Astrocyte (in vitro differentiated cells and primary cell): ENCODE measurements at regions not wholly inside any gene's neighbourhood (a gene's known extent, or its start where the extent isn't known, plus 50 kb on each side); places are given as distances from the start of the nearest gene placed in this dataset.

Source experiments
- DNase-seq: peaks from one replicate; pipeline ENCODE4 v3.0.0-alpha.2; 2010; ENCODE audit warnings: low read depth
- FAIRE-seq: peaks from 2 replicates; lab custom pipeline; 2011; peaks lifted over from hg19 to GRCh38; lab: Jason Lieb, UNC
- H2AFZ ChIP-seq: 2 replicates; pipeline ENCODE4 v1.6.0; 2012; ENCODE audit warnings: low read depth, low read length, inconsistent platforms
- H3K27ac ChIP-seq: 2 replicates; pipeline ENCODE4 v1.5.1; 2011; ENCODE audit warnings: low read depth, low read length, inconsistent platforms
- H3K27me3 ChIP-seq: 2 replicates; pipeline ENCODE4 v1.6.0; 2011; ENCODE audit warnings: low read length, inconsistent platforms; ENCODE audit not compliant: insufficient read depth
- H3K36me3 ChIP-seq: 2 replicates; pipeline ENCODE4 v1.5.1; 2011; ENCODE audit warnings: low read length, inconsistent platforms; ENCODE audit not compliant: insufficient read depth
- H3K4me1 ChIP-seq: 2 replicates; pipeline ENCODE4 v1.5.1; 2011; ENCODE audit warnings: low read length, inconsistent platforms; ENCODE audit not compliant: insufficient read depth
- H3K4me2 ChIP-seq: 2 replicates; pipeline ENCODE4 v1.6.0; 2012; ENCODE audit warnings: low read length, inconsistent platforms
- H3K4me3 ChIP-seq: 2 replicates; pipeline ENCODE4 v1.5.1; 2011; ENCODE audit warnings: low read depth, mild to moderate bottlenecking, low read length, inconsistent platforms; ENCODE audit not compliant: insufficient read depth
- H3K79me2 ChIP-seq: 2 replicates; pipeline ENCODE4 v1.6.0; 2012; ENCODE audit warnings: mild to moderate bottlenecking, low read length, inconsistent platforms; ENCODE audit not compliant: insufficient read depth
- H3K9ac ChIP-seq: 2 replicates; pipeline ENCODE4 v1.6.0; 2012; ENCODE audit warnings: mild to moderate bottlenecking, low read length, inconsistent platforms
- H3K9me3 ChIP-seq: 2 replicates; pipeline ENCODE4 v1.5.1; 2012; ENCODE audit warnings: low read depth, mild to moderate bottlenecking, low read length, inconsistent platforms; ENCODE audit not compliant: insufficient read depth
- H4K20me1 ChIP-seq: 2 replicates; pipeline ENCODE4 v1.6.0; 2012; ENCODE audit warnings: low read length, inconsistent platforms; ENCODE audit not compliant: insufficient read depth
- H3K27ac Mint-ChIP-seq: one replicate; pipeline ENCODE4 v1.8.0; 2021; ENCODE audit warnings: mild to moderate bottlenecking, mixed read lengths; ENCODE audit not compliant: unreplicated experiment
- H3K27me3 Mint-ChIP-seq: one replicate; pipeline ENCODE4 v1.8.0; 2021; ENCODE audit warnings: low read depth, mixed read lengths; ENCODE audit not compliant: unreplicated experiment
- H3K36me3 Mint-ChIP-seq: one replicate; pipeline ENCODE4 v1.8.0; 2021; ENCODE audit warnings: low read depth, mixed read lengths; ENCODE audit not compliant: unreplicated experiment
- H3K4me1 Mint-ChIP-seq: one replicate; pipeline ENCODE4 v1.8.0; 2021; ENCODE audit warnings: low read depth, mixed read lengths; ENCODE audit not compliant: unreplicated experiment
- H3K4me3 Mint-ChIP-seq: one replicate; pipeline ENCODE4 v1.8.0; 2021; ENCODE audit warnings: mild to moderate bottlenecking, moderate library complexity, mixed read lengths; ENCODE audit not compliant: unreplicated experiment
- H3K9me3 Mint-ChIP-seq: one replicate; pipeline ENCODE4 v1.8.0; 2021; ENCODE audit warnings: mild to moderate bottlenecking, mixed read lengths; ENCODE audit not compliant: unreplicated experiment
- CTCF ChIP-seq: IDR thresholded peaks from 2 replicates; pipeline ENCODE4 v1.5.1; 2011; ENCODE audit warnings: low read depth, mild to moderate bottlenecking, inconsistent platforms, low read length, moderate library complexity; ENCODE audit not compliant: insufficient read depth
- EZH2 ChIP-seq: IDR thresholded peaks from 2 replicates; pipeline ENCODE4 v1.6.1; 2012; ENCODE audit warnings: mild to moderate bottlenecking, low read length, inconsistent platforms; ENCODE audit not compliant: insufficient read depth

- DNase-seq: no peak
- no peaks in the 10 kb centered on the region for H4K20me1 ChIP-seq
- no peak overlapping the region for H3K4me3 ChIP-seq
- no peaks in the 10 kb centered on the region for H3K27me3 ChIP-seq
- no peaks in the 10 kb centered on the region for H3K79me2 ChIP-seq
- no peak overlapping the region for H2AFZ ChIP-seq
- H3K4me1 Mint-ChIP-seq: no peaks in the 10 kb centered on the region
- H3K9ac ChIP-seq: no peak overlapping the region
- H3K36me3 Mint-ChIP-seq: no peaks in the 10 kb centered on the region
- H3K4me1 ChIP-seq: no peaks in the 10 kb centered on the region
- FAIRE-seq: no peak
- TF ChIP-seq CTCF: no peak
- TF ChIP-seq EZH2: no peak
- no peaks in the 10 kb centered on the region for H3K9me3 Mint-ChIP-seq
- H3K4me2 ChIP-seq: no peak overlapping the region
- no peaks in the 10 kb centered on the region for H3K27me3 Mint-ChIP-seq
- H3K9me3 ChIP-seq: no peaks in the 10 kb centered on the region
- no peaks in the 10 kb centered on the region for H3K36me3 ChIP-seq
- no peak overlapping the region for H3K27ac ChIP-seq
- no peak overlapping the region for H3K4me3 Mint-ChIP-seq
- H3K27ac Mint-ChIP-seq: no peak overlapping the region
Observed at GRCh38 chr14:40842816-40843215, 763.9 kb upstream of the LRFN5 start.

GRCh38 chr14:40841886-40842285, 764.8 kb upstream of the LRFN5 start:
- H4K20me1 ChIP-seq: no peaks in the 10 kb centered on the region
- Mint-ChIP-seq H3K36me3 (no peaks in the 10 kb centered on the region), H3K27ac (no peak overlapping the region), H3K4me3 (no peak overlapping the region), H3K4me1 (no peaks in the 10 kb centered on the region), H3K27me3 (no peaks in the 10 kb centered on the region), H3K9me3 (no peaks in the 10 kb centered on the region)
- no peaks in the 10 kb centered on the region for H3K4me1 ChIP-seq
- H3K9ac ChIP-seq: no peak overlapping the region
- H3K27ac ChIP-seq: no peak overlapping the region
- FAIRE-seq (no peak), DNase-seq (no peak)
- TF ChIP-seq EZH2 (no peak), CTCF (no peak)
- H3K36me3 ChIP-seq: no peaks in the 10 kb centered on the region
- no peak overlapping the region for H2AFZ ChIP-seq
- no peak overlapping the region for H3K4me3 ChIP-seq
- H3K9me3 ChIP-seq: no peaks in the 10 kb centered on the region
- no peaks in the 10 kb centered on the region for H3K27me3 ChIP-seq
- no peaks in the 10 kb centered on the region for H3K79me2 ChIP-seq
- H3K4me2 ChIP-seq: no peak overlapping the region

- H3K4me1 ChIP-seq: no peaks in the 10 kb centered on the region
- H3K79me2 ChIP-seq: no peaks in the 10 kb centered on the region
- H3K4me2 ChIP-seq: no peak overlapping the region
- H2AFZ ChIP-seq: no peak overlapping the region
- FAIRE-seq (no peak), DNase-seq (no peak)
- no peaks in the 10 kb centered on the region for H3K36me3 Mint-ChIP-seq
- no peaks in the 10 kb centered on the region for H3K9me3 ChIP-seq
- no peak overlapping the region for H3K9ac ChIP-seq
- H3K27me3 Mint-ChIP-seq: no peaks in the 10 kb centered on the region
- H3K4me3 Mint-ChIP-seq: no peak overlapping the region
- H3K27ac Mint-ChIP-seq: no peak overlapping the region
- H3K36me3 ChIP-seq: no peaks in the 10 kb centered on the region
- H3K9me3 Mint-ChIP-seq: no peaks in the 10 kb centered on the region
- H4K20me1 ChIP-seq: no peaks in the 10 kb centered on the region
- H3K27me3 ChIP-seq: no peaks in the 10 kb centered on the region
- no peak overlapping the region for H3K27ac ChIP-seq
- no peak overlapping the region for H3K4me3 ChIP-seq
- TF ChIP-seq EZH2 (no peak), CTCF (no peak)
- no peaks in the 10 kb centered on the region for H3K4me1 Mint-ChIP-seq
Observed at GRCh38 chr14:40838601-40839000, 768.1 kb upstream of the LRFN5 start.
